ACHN (cell line): ENCODE measurements at regions not wholly inside any gene's neighbourhood (a gene's known extent, or its start where the extent isn't known, plus 50 kb on each side); places are given as distances from the start of the nearest gene placed in this dataset.

Source experiments
- DNase-seq: peaks from one replicate; pipeline ENCODE4 v3.0.0-alpha.2; 2015
- in situ Hi-C: cut with HindIII; loops from 2 replicates; pipeline ENCODE4 v1.10.0; 2017; ENCODE audit warnings: low sequenced_read_pairs, low pct_ligation_motif_present, low pct_unique_long_range_greater_than_20kb

DNA sequence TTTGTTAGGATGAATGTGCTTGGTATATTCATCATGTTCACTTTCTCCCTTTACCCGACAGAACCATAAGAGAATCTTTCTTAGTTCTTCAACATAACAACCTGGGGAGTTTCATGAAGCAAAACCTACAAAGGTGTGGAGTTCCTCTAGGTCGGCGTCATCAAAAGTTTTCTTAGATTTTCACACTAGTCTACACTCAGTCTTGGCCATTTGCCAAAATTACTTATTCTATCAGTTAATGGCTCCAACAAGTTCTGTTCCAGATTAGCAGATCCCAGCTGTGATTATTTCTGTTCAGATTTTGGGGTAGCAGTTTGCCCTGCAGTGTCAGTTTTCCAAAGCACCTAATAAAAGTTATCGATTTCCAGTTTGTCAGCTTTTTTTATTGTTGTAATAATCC is 935.8 kb upstream of the RAG2 start:
- DNase-seq: no peak
- in situ Hi-C loops: no loop called here

DNA sequence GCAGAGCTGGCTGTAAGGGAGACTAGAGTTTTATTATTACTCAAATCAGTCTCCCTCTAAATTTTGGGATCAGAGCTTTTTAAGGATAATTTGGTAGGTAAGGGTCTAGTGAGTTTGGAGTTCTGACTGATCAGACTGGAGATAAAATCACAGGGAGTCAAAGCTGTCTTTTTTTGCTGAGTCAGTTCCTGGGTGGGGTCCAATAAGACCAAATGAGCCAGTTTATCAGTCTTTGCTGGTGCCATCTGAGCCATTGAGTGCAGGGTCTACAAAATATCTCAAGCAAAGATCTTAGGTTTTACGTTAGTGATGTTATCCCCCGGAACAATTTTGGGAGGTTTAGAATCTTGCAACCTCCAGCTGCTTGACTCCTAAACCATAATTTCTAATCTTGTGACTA is 935.1 kb upstream of the RAG2 start:
- in situ Hi-C loops: no loop called here
- no peak for DNase-seq

DNA sequence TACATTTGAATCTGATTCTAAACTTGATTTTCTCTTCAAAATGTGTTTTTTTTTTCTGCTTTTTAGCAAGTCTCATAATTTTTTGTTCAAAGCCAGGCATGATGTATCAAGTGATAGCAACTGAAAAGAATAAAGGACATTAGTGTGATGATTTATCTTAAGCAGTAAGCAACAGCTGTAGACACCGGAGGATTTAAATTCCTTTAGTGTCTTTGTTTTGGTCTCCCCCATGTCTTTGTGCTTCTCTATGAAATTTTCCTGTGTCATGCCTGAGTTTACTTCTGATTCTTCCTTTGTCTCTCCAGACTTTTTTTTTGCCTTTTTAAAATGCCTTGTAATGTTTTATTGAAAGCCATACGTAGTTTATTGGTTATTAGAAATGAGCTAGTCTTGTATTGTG is 934.2 kb upstream of the RAG2 start:
- DNase-seq: no peak
- in situ Hi-C loops: no loop called here

DNA sequence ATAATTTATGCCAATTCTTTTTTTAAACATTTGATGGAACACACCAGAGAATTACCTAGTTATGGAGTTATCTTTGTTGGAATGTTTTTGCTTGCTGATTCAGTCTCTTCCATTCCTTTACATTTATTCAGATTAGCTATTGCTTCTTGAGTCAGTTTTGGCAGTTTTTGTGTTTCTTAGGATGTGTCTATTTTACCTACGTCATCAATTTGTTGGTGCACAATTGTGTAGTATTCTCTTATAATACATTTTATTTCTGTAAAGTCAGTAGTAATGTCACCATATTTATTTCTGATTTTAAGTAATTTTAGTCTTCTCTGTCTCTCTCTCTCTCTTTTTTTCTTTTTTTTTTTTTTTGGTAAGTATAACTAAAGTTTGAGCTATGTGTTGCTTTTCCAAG is 929.5 kb upstream of the RAG2 start:
- in situ Hi-C loops: no loop called here
- DNase-seq: no peak

DNA sequence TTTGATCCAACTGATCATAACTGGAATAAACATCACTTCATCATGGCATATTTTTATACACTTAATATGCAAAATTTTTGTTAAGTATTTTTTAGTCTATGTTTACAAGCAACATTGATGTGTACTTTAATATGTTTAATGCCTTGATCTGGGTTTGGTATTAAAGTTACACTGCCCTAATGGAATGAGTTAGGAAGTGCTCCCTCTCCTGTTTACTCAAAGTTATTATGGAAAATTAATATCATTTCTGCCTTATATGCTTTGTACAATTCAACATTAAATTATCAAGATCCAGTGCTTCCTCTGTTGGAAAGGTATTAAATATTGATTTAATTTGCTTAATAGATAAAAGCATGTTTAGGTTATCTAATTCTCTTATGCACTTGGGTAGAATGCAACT is 927.3 kb upstream of the RAG2 start:
- DNase-seq: no peak
- in situ Hi-C loops: no loop called here

DNA sequence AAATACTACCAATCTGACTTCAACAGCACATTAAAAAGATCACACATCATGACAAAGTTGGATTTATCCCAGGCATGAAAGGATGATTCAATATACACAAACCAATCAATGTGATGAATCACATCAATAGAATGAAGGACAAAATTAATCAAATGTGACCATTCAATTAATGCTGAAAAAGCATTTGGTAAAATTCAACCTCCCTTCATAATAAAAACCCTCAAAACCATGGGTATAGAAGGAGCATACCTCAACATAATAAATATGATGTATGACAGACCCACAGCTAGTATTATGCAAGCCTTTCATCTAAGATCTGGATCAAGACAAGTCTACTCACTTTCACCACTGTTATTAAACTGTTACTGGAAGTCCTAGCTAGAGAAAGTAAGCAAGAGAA is 921.7 kb upstream of the RAG2 start:
- no peak for DNase-seq
- in situ Hi-C loops: no loop called here

DNA sequence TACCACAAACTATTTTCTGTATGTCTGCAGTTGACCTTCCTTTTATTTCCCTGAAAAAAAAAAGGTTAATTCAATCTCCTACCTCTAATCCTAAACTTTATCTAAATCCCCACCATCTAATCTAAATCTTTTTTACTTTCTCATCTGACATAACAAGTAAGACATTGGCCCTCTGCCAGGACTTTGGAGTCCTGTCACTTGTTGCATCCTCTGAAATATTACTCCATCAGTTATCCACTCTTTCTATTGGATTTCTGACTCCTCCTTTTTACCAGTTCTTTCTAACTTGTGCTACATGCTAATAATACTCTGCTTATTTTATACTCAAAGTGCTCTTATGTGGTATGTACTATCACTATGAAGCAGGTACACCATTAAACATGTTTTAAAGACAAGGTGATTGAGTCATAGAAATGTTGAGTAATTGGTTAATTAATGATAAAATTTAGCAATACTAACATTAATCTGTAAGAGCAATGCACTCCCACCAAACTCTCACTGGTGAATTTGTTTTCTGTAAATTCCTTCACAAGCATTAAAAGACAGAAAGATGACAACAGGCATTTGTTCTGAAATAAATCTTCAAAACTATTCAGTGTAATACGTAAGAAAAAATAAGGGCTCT is 914.2 kb upstream of the RAG2 start:
- in situ Hi-C loops: no loop called here
- DNase-seq: no peak

DNA sequence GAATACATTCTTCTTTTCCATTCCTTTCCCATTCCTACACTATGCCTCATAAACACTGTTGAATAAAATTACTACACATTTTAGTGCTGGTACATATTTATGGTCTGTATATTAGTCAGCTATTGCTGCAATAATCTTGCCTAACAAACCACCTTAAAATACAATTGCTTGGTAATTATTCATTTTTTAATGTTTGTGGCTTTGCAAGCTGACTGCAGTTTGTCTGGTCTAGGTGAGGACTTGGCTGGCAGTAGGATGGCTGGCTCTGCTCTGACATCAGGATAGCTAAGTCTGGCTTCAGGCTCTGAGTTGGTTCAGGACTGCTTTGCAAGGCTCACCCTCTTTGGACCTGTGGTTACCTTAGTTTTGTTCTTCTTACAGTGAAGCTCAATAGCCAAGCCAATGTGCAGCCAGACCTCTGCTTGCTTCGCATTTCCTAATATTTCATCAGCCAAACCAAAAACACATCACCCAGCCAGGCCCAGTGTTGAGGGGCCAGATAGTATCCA is 913.4 kb upstream of the RAG2 start:
- in situ Hi-C loops: no loop called here
- DNase-seq: no peak

DNA sequence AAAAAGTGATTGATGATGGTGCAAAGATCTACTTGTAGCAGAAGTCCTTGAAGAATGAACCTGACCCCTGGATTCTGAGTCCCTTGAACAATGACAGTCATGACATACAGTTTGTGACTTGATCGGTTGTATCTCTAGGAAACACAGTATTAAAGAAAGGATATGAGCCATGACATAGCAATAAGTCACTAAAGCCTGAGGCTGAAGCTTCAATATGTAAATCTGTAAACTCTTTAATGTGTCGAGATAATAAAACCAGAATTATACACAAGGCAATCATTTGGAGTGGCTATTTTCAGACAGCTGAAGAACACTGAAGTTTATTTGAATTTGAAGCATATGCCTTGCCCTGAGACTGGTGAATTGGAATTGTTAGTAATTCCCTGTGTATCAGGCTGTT is 911.5 kb upstream of the RAG2 start:
- no peak for DNase-seq
- in situ Hi-C loops: no loop called here

DNA sequence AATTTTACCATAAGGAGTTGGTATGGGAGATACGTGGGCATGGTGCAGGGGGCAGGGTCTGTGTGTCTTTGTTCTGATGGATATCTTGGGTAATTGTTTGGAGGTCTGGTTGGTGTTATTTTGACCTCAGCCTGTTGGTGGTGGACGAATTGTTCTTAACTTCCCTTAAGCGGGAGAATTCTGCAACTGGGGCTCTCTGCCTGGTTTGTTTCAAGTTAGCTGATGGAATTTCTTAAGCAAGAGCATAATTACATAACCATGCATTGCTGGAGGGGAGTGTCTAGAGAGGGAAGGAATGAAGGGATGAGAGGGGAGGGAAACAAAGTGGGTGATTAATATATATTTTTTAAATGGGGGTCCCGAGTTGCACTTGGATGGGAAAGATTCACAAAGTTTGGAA is 908.5 kb upstream of the RAG2 start:
- no peak for DNase-seq
- in situ Hi-C loops: no loop called here

DNA sequence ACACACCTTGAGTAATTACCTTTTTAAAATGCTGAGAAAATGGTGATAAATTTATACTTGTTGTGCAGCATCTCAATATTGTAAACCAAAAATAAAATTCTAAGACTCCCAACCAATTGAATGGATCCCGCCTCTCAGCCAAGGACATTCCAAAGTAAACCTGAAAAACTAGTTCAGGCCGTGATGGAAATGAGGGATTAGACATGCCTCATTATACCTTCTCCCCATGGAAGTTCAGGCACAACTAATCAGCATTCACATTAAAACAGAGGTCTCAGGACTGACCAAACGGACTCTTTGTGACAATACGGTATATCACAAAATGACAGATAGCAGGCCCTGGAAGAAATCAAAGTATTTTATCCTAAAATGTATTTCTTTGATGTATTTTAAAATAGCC is 907.4 kb upstream of the RAG2 start:
- DNase-seq: no peak
- in situ Hi-C loops: no loop called here

DNA sequence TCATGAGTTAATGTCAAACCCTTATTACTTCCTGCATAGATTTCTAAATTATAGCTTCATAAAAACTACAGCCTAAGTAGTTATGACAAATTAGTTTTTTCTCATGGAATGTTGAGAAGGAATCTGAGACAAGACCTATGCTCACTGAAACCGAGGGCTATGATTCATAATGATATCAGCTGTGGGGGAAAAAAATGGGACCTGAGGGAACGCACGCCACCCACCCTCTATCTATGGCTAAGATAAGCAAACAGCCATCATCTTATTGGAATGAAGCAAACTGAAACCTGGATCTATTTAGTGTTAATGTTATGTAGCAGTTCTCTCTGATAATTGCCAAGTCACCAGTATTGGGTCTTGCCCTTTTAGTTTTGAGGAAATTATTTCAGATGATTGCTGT is 906.9 kb upstream of the RAG2 start:
- no peak for DNase-seq
- in situ Hi-C loops: no loop called here

DNA sequence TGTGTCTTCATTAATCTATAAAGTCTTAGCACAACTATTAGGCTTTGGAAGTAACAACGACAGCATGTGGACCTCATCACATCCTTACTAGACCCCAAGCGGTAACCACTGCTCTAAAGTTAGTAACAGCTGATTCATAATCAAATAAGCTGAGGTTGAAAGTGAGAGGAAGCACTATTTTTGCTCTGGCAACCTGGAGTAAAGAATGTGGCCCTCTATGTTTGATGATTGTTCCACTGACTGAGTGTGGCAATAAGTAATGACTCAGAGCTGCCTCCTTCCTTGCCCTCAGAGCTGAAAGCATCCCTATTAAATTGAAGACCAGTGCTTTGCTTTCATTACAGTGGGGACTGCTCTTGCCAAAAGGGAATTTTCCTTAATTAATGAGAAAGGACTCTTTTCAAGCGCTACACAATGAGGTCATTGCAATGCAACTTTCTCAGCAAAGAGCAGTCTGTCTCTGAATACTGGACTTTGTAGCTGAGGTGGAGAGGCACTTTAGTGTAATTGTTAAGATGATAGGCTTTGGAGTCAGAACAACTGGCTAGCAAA is 906.1 kb upstream of the RAG2 start:
- no peak for DNase-seq
- in situ Hi-C loops: no loop called here

DNA sequence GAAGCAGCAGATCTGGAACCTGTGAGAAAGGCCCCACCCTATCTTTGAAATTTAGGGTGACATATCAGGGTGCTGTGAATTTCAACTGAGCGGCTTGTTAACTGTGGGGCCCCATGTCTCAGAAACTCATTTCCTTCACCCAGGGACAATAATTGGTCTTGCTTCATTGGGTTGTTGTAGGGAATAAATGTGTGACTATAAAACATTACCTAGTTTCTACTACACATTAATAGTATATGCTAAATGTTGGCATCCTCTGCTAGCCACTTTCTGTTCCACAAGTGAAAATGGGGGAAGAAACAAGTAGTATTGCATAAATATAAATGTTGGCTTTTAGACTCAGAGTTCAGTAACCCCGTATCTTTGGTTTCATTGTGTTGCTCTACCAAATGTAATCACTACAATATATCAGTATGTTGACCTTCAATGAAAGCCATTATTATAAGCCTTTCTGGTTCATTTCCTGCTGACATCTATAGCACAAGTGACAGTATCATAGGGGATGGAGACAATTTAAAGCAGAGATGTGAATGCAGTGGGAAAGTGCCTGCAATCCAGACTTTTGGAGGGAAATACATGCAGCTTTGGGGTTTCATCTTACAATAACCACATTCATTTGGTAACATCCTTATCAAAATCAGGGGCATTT is 905.5 kb upstream of the RAG2 start:
- in situ Hi-C loops: no loop called here
- DNase-seq: no peak

DNA sequence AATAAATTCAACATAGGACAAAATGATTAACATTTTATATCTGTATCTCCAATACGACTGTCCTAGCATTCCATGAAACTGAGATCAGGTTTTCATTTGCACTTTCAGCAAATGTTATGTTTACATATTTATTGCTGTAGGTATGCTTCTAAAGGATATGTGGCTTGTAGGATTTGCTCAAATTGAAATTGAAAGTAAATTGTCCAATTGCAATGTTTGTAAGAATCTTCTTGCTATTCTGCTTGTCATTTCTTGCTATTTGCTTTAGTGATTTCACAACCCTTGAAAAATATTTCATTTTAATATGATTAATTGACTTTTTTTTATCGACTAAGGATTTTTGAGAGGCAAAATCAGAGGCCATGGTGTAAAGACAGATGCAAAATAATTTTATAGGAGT is 904.2 kb upstream of the RAG2 start:
- no peak for DNase-seq
- in situ Hi-C loops: no loop called here

DNA sequence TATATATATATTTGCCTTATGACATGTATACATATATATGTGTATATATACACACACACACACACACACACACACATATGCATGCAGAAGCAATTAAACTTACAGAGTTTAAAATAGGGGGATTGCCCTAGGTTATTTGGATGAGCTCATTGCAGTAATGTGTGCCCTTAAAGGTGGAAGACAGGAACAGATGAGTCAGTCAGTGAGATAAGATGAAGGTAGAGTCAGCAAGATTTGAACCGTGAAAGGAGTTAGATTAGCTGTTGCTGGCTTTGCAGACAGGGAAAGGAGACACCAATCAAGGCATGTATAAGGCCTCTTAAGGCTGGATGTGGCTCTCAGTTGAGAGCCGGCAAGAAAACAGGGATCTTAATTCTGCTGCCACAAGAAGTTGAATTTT is 902.4 kb upstream of the RAG2 start:
- no peak for DNase-seq
- in situ Hi-C loops: no loop called here

DNA sequence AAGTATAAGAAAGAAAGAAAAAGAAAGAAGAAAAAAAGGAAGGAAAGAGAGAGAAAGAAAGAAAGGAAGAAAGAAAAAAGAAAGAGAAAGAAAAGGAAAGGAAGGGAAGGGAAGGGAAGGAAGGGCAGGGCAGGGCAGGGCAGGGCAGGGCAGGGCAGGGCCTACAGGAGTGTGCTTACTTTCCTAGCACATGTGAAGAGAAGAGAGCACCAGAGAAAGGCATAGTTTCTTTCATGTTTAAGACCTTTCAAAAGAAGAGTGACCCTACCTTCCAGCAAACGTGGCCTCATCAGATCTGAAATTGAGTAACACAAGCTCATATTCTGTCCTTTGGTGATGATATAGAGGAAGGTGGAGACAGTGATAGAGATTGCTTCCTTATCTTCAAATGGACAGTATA is 899.3 kb upstream of the RAG2 start:
- DNase-seq: no peak
- in situ Hi-C loops: no loop called here

DNA sequence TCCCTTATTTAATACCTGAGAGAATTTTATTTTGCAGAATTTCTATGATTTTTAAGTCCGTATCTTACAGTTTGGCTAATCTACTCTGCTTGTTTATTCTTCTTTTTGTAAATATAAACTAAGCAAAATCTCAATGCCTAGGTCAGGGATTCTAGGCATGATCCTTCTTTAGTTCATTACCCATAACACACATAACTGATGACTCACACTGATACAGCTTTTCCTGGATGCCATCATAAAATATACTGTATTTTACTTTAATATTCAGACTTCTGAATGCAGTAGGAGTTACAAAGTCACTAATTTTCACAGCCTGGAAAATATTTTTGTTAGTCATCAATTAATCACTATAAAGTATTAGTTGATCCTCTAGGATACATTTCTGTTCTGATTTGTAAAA is 898.2 kb upstream of the RAG2 start:
- in situ Hi-C loops: no loop called here
- DNase-seq: no peak

DNA sequence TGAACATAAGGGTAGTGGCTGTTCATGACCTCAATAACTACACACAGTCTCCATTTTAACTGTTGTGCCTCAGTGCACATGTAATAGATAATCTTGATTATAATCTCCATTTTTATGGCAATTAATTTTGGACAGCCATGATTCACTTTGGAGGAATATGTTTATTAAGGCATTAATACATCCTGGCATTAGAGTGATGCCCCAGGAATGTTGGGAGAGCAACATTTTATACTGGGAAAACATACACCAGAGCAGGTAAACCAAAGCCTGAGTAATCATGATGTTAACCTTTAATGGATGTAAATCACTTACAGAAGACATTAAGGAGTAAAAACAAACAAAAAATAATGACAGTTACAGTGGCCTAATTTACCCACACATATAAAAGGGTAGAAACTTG is 886.3 kb upstream of the RAG2 start:
- DNase-seq: no peak
- in situ Hi-C loops: no loop called here

DNA sequence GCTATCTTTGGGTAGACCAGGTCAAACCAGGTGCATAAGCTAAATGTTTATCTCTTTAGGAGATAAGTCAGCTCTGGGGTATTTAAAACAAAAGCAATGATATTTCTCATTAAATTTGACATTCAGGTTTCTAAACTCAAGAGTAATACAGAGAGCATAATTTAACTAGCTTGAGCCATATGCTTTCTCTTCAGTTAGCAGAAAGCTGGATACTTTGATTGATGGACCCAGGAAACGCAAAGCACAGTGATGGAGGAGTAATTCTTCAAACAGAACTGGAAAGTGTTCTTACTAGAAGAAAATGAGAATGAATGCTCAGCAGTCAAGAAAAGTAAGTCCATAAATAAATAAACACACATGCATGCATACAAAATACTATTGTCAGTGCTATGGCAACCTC is 885.7 kb upstream of the RAG2 start:
- in situ Hi-C loops: no loop called here
- no peak for DNase-seq
